ENCODE measurements at regions not wholly inside any gene's neighbourhood (a gene's known extent, or its start where the extent isn't known, plus 50 kb on each side); places are given as distances from the start of the nearest gene placed in this dataset.

DNA sequence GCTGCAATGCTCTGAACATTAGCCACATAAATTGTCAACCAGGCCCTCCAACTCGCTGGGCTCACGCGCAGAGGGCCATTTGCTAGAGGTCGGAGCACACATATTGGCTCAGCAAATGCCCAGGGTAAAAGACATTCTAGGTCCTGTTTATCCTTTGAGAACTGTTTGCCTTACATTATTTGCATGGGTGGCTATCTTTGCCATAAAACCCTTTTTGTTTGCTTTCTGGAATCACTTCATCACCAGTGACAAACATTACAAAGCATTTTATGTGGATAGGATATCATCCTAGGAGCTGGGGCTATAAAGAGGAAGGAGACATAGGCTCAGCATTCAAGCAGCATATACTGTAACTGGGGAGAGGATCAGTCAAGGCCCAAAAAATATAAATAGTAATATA is 149.2 kb upstream of the RAI2 start:
- TF ChIP-seq EZH2 (IDR thresholded peaks at IDR 0.05), result no peak
- no peak for TF ChIP-seq POLR2AphosphoS5 (IDR thresholded peaks at IDR 0.05; ENCODE audit: borderline replicate concordance, low read depth, low read length)
- no peak for TF ChIP-seq FOXP2 (optimal IDR thresholded peaks at IDR 0.05; ENCODE audit: control extremely low read depth, extremely low read length, insufficient read depth)
